HCT116 (cell line): ENCODE measurements at regions not wholly inside any gene's neighbourhood (a gene's known extent, or its start where the extent isn't known, plus 50 kb on each side); places are given as distances from the start of the nearest gene placed in this dataset.

Experiments used
- ATAC-seq: fragments of 200-7000 bp; cut with Tn5 transposase; 2 replicates; pipeline ENCODE4 v1.9.1; 2020; ENCODE audit warnings: mild to moderate bottlenecking, moderate library complexity
- BruUV-seq: library from RNA; stranded (reverse); fragments of 400-500 nt; replicated peaks from 2 replicates; lab custom pipeline; 2021; lab: Mats Ljungman, UMichigan
- CTCF ChIA-PET: fragments of 300-600 bp; sonication (Branson Sonifier 250); formaldehyde crosslinking; loops from one replicate; lab custom pipeline; 2021; ENCODE audit warnings: antibody characterized with exemption; lab: Charles Lee
- POLR2A ChIA-PET: fragments of 300-600, 350-600 bp; sonication (Branson Sonifier 250); formaldehyde crosslinking; loops from one replicate; lab custom pipeline; 2021; ENCODE audit warnings: antibody characterized with exemption; lab: Charles Lee
- RAD21 ChIA-PET, 2 experiments: fragments of 300-600 bp; sonication (Branson Sonifier 250); formaldehyde crosslinking; loops; one replicate each; lab custom pipeline; 2023; ENCODE audit warnings: low total read pairs in 2 of 2; ENCODE audit not compliant: uncharacterized antibody in 2 of 2, unreplicated experiment in 2 of 2, low non-redundant PET in 1 of 2; lab: Charles Lee
- DNase-seq: peaks from one replicate; pipeline ENCODE4 v3.0.0-alpha.2; 2010; ENCODE audit warnings: low read depth, low spot score
- H2AFZ ChIP-seq: fragments of 200-600 bp; shearing (Covaris generic), sonication (generic); 2 replicates; pipeline ENCODE4 v1.6.1; 2017; ENCODE audit warnings: low read depth, mixed run types, mixed read lengths, antibody characterized with exemption, low read length; ENCODE audit not compliant: poor library complexity, severe bottlenecking
- H3K27ac ChIP-seq: 2 replicates; pipeline ENCODE4 v1.5.1; 2012; ENCODE audit warnings: low read depth, low read length
- H3K27me3 ChIP-seq: fragments of 200-600 bp; sonication (generic); 2 replicates; pipeline ENCODE4 v1.6.1; 2016; ENCODE audit warnings: mixed run types, low read length, mixed read lengths; ENCODE audit not compliant: insufficient read depth
- H3K36me3 ChIP-seq, 2 experiments: fragments of 200-500 bp in 1 of 2; fragments of 200-600 bp in 1 of 2; sonication (Bioruptor generic) in 1 of 2; sonication (generic) in 1 of 2; 2 replicates each; pipeline versions ENCODE4 v1.5.1 to v1.6.1; 2014 to 2016; ENCODE audit warnings: low read length in 2 of 2, inconsistent platforms in 1 of 2, mixed read lengths in 1 of 2, mixed run types in 1 of 2; ENCODE audit not compliant: insufficient read depth in 2 of 2, control insufficient read depth in 1 of 2
- H3K4me1 ChIP-seq, 2 experiments: fragments of 200-600 bp in 1 of 2; sonication (generic) in 1 of 2; 2 replicates each; pipeline versions ENCODE4 v1.5.1 to v1.6.1; 2012 to 2017; ENCODE audit warnings: low read length in 2 of 2, inconsistent platforms in 1 of 2, mild to moderate bottlenecking in 1 of 2, mixed read lengths in 1 of 2, mixed run types in 1 of 2, moderate library complexity in 1 of 2; ENCODE audit not compliant: insufficient read depth in 2 of 2, control insufficient read depth in 1 of 2
- H3K4me2 ChIP-seq: fragments of 200-600 bp; sonication (generic); 2 replicates; pipeline ENCODE4 v1.6.1; 2017; ENCODE audit warnings: mixed run types, low read length, mixed read lengths
- H3K4me3 ChIP-seq, 2 experiments: fragments of 200-600 bp in 1 of 2; sonication (generic) in 1 of 2; replicated peaks in 1 of 2; 2 replicates each; pipeline ENCODE4 v1.5.1; 2011 to 2016; ENCODE audit warnings: low read length in 2 of 2, control low read depth in 1 of 2, low read depth in 1 of 2, mild to moderate bottlenecking in 1 of 2, mixed read lengths in 1 of 2, mixed run types in 1 of 2
- H3K79me2 ChIP-seq: fragments of 200-600 bp; sonication (generic); 2 replicates; pipeline ENCODE4 v1.6.1; 2017; ENCODE audit warnings: mild to moderate bottlenecking, mixed run types, low read length, moderate library complexity, mixed read lengths; ENCODE audit not compliant: insufficient read depth
- H3K9ac ChIP-seq: fragments of 200-600 bp; sonication (generic); 2 replicates; pipeline ENCODE4 v1.6.1; 2016; ENCODE audit warnings: low read length, mixed read lengths
- H3K9me2 ChIP-seq: fragments of 200-600 bp; sonication (generic), shearing (Covaris generic); 2 replicates; pipeline ENCODE4 v1.6.1; 2017; ENCODE audit warnings: mixed run types, mild to moderate bottlenecking, moderate library complexity; ENCODE audit not compliant: insufficient read depth
- H3K9me3 ChIP-seq, 2 experiments: fragments of 200-500 bp in 1 of 2; fragments of 200-600 bp in 1 of 2; sonication (Bioruptor generic) in 1 of 2; sonication (generic) in 1 of 2; 2 replicates each; pipeline ENCODE4 v1.6.1; 2014 to 2017; ENCODE audit warnings: low read length in 2 of 2, mixed read lengths in 2 of 2, inconsistent platforms in 1 of 2, low read depth in 1 of 2, mild to moderate bottlenecking in 1 of 2, mixed run types in 1 of 2, moderate library complexity in 1 of 2; ENCODE audit not compliant: control insufficient read depth in 1 of 2, insufficient read depth in 1 of 2
- H4K20me1 ChIP-seq: fragments of 200-600 bp; sonication (generic), shearing (Covaris generic); 2 replicates; pipeline ENCODE4 v1.6.1; 2017; ENCODE audit warnings: mixed run types, mild to moderate bottlenecking, moderate library complexity; ENCODE audit not compliant: insufficient read depth
- CEBPB ChIP-seq: IDR thresholded peaks from 2 replicates; pipeline ENCODE4 v1.6.1; 2012; ENCODE audit warnings: low read depth
- ELF1 ChIP-seq: IDR thresholded peaks from 2 replicates; pipeline ENCODE4 v1.6.1; 2012; ENCODE audit warnings: low read depth, borderline replicate concordance
- POLR2A ChIP-seq: IDR thresholded peaks from 2 replicates; pipeline ENCODE4 v1.7.0; 2011; ENCODE audit warnings: borderline replicate concordance; ENCODE audit not compliant: insufficient read depth, insufficient read length; ENCODE audit errors: extremely low read depth
- SRF ChIP-seq: IDR thresholded peaks from 2 replicates; pipeline ENCODE4 v1.6.1; 2012; ENCODE audit warnings: low read depth
- TCF7L2 ChIP-seq: IDR thresholded peaks from 2 replicates; pipeline ENCODE4 v1.7.0; 2011; ENCODE audit warnings: borderline replicate concordance, inconsistent platforms; ENCODE audit not compliant: insufficient read depth, insufficient read length; ENCODE audit errors: extremely low read depth
- YY1 ChIP-seq: IDR thresholded peaks from 2 replicates; pipeline ENCODE4 v1.6.1; 2011; ENCODE audit warnings: low read length, low read depth, moderate library complexity, mild to moderate bottlenecking; ENCODE audit not compliant: insufficient replicate concordance; ENCODE audit errors: extremely low read depth
- intact Hi-C: fragments of 100-400 bp; cut with micrococcal nuclease; formaldehyde crosslinking; loops from 2 replicates; pipeline ENCODE4 v1.10.0; 2022
- TF ChIP-seq, protein P1 (sequence below): IDR thresholded peaks from 2 replicates; pipeline ENCODE4 v1.6.1; 2012

DNA sequence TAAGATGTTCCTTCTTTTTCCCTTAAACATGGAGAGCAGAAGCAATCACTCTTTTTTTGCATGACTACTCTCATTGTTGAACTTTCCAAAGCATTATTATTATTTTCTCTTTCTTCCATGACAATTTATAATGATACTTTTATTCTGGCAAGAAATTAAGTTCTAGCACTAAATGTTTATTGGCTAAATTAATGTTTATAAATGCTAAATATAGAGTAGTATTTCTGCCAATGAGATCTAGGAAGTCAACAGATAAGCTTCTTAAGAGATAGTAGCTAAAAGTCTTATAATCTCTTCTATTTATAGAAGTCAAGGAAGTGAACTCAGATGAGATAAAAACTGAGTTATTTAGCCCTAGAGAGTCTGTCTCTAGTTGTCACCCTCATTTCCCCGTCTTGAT lies 920.1 kb downstream of the KCNJ2 start:
- no peak overlapping the region for H3K27ac ChIP-seq
- TF ChIP-seq SRF = no peak
- TF ChIP-seq POLR2A = no peak
- TF ChIP-seq YY1 = no peak
- TF ChIP-seq ELF1 = no peak
- TF ChIP-seq, protein P1, sequence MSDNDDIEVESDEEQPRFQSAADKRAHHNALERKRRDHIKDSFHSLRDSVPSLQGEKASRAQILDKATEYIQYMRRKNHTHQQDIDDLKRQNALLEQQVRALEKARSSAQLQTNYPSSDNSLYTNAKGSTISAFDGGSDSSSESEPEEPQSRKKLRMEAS = no peak
- CTCF ChIA-PET = interaction anchor here (3.6 kb wide), 1 partner anchor 322 kb away, joined by 20 read pairs; no protein-coding TSS in a partner anchor
- no peaks in the 10 kb centered on the region for H3K9me2 ChIP-seq
- DNase-seq (no peak), ATAC-seq (no peak)
- RAD21 ChIA-PET = no interaction called here
- peaks cover 0 to 6% of the 10 kb centered on the region in 2 experiments; a peak in 1 of 4 replicates for H3K4me1 ChIP-seq
- H2AFZ ChIP-seq = no peak overlapping the region
- no TSS peak for BruUV-seq
- intact Hi-C loops = loop anchor here (10.0 kb wide), 3 partner anchors 375 to 1455 kb away; no protein-coding TSS in a partner anchor
- H3K4me3 ChIP-seq = no peak overlapping the region
- H3K9ac ChIP-seq = no peak overlapping the region
- no peaks in the 10 kb centered on the region for H3K36me3 ChIP-seq
- no peaks in the 10 kb centered on the region for H3K27me3 ChIP-seq
- H3K9me3 ChIP-seq = no peaks in the 10 kb centered on the region
- no peak overlapping the region for H3K4me2 ChIP-seq
- no peaks in the 10 kb centered on the region for H4K20me1 ChIP-seq
- POLR2A ChIA-PET = no interaction called here
- no peaks in the 10 kb centered on the region for H3K79me2 ChIP-seq

DNA sequence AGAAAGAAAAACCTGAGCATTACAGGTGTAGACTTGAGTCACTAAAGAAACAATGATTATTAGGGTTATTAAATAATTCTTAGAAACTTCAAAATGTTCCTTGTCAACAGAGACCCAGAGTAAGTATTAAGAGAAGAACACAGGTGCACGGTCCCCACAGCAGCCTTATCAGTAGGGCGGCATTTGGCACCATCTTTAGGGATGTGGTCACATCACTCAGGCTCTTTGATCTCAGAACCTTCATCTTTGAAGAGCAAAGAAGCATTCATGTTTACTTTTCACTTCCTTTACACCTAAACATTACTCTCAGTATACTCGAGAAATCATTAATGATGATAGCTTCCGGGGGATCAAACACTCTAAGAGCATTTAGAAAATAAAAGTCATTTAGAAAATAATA lies 928.7 kb downstream of the KCNJ2 start:
- CTCF ChIA-PET = no interaction called here
- no peak for TF ChIP-seq CEBPB
- TF ChIP-seq TCF7L2 = peak; percentile 68
- BruUV-seq = no TSS peak

More for the DNA sequence above, 928.7 kb downstream of the KCNJ2 start:
- Histone ChIP-seq H3K27ac (no peak overlapping the region), H3K9me2 (no peaks in the 10 kb centered on the region), H3K4me1 (no peaks in the 10 kb centered on the region), H3K9ac (no peak overlapping the region), H4K20me1 (no peaks in the 10 kb centered on the region), H3K4me2 (no peak overlapping the region), H3K4me3 (no peak overlapping the region), H3K27me3 (no peaks in the 10 kb centered on the region), H3K79me2 (no peaks in the 10 kb centered on the region), H2AFZ (no peak overlapping the region), H3K9me3 (no peaks in the 10 kb centered on the region), H3K36me3 (no peaks in the 10 kb centered on the region)
- RAD21 ChIA-PET = no interaction called here
- ATAC-seq (no peak), DNase-seq (no peak)
- POLR2A ChIA-PET = interaction anchor here (1.4 kb wide), 1 partner anchor 11 kb away, joined by 3 read pairs; no protein-coding TSS in a partner anchor
- intact Hi-C loops = no loop called here
